HEK293 (cell line): ENCODE measurements at regions not wholly inside any gene's neighbourhood (a gene's known extent, or its start where the extent isn't known, plus 50 kb on each side); places are given as distances from the start of the nearest gene placed in this dataset.
A peak's percentile ranks its signal among the peaks of the same experiment; 100 is the strongest.

Experiments
- CTCF ChIA-PET: fragments of 350-600 bp; formaldehyde crosslinking; extraction: SDS; loops from one replicate; lab custom pipeline; 2021; ENCODE audit warnings: antibody characterized with exemption; lab: Yijun Ruan, JAX
- POLR2A ChIA-PET: fragments of 300-600 bp; formaldehyde crosslinking; extraction: SDS; loops from one replicate; lab custom pipeline; 2020; ENCODE audit warnings: antibody characterized with exemption, inconsistent platforms; lab: Yijun Ruan, JAX
- H3K27ac ChIP-seq: fragments of 200-500 bp; sonication (Bioruptor generic); 2 replicates; pipeline ENCODE4 v1.5.1; 2014; ENCODE audit warnings: low read depth, low read length, control low read depth, inconsistent platforms; ENCODE audit errors: extremely low read depth
- H3K36me3 ChIP-seq, 2 experiments: fragments of 200-500 bp in 1 of 2; sonication (Bioruptor generic) in 1 of 2; 1 replicate in 1 of 2; 2 replicates in 1 of 2; pipeline ENCODE4 v1.5.1; 2014 to 2017; ENCODE audit warnings: inconsistent platforms in 2 of 2, low read length in 2 of 2; ENCODE audit not compliant: control insufficient read depth in 2 of 2, insufficient read depth in 1 of 2
- H3K4me1 ChIP-seq: fragments of 200-500 bp; sonication (Bioruptor generic); 2 replicates; pipeline ENCODE4 v1.5.1; 2014; ENCODE audit warnings: mild to moderate bottlenecking, low read length, inconsistent platforms; ENCODE audit not compliant: control insufficient read depth, insufficient read depth
- H3K4me3 ChIP-seq: 2 replicates; pipeline ENCODE4 v1.5.1; 2011; ENCODE audit warnings: low read depth, mild to moderate bottlenecking, control low read depth, low read length, moderate library complexity
- H3K9me3 ChIP-seq: fragments of 200-500 bp; sonication (Bioruptor generic); 2 replicates; pipeline ENCODE4 v1.5.1; 2014; ENCODE audit warnings: low read depth, low read length, inconsistent platforms; ENCODE audit not compliant: control insufficient read depth, insufficient read depth
- MZF1 ChIP-seq: fragments of 450-650 bp; formaldehyde crosslinking; IDR thresholded peaks from 2 replicates; pipeline ENCODE4 v1.5.1; 2017; ENCODE audit warnings: missing biosample characterization, missing genetic modification characterization, borderline replicate concordance
- PRDM1 ChIP-seq: fragments of 450-650 bp; formaldehyde crosslinking; IDR thresholded peaks from 2 replicates; pipeline ENCODE4; 2016; ENCODE audit warnings: missing biosample characterization, missing genetic modification characterization
- ZBTB20 ChIP-seq: fragments of 450-650 bp; formaldehyde crosslinking; IDR thresholded peaks from 2 replicates; pipeline ENCODE4 v1.5.1; 2016; ENCODE audit warnings: missing biosample characterization, missing genetic modification characterization
- ZBTB48 ChIP-seq: fragments of 450-650 bp; formaldehyde crosslinking; IDR thresholded peaks from 2 replicates; pipeline ENCODE4 v1.5.1; 2016; ENCODE audit warnings: missing biosample characterization, missing genetic modification characterization
- ZNF112 ChIP-seq: fragments of 450-650 bp; formaldehyde crosslinking; IDR thresholded peaks from 2 replicates; pipeline ENCODE4 v1.5.0; 2017; ENCODE audit warnings: missing biosample characterization, missing genetic modification characterization
- ZNF114 ChIP-seq: fragments of 450-650 bp; formaldehyde crosslinking; IDR thresholded peaks from 2 replicates; pipeline ENCODE4 v1.5.0; 2017; ENCODE audit warnings: missing biosample characterization, missing genetic modification characterization
- ZNF174 ChIP-seq: fragments of 450-650 bp; formaldehyde crosslinking; IDR thresholded peaks from 2 replicates; pipeline ENCODE4 v1.5.0; 2017; ENCODE audit warnings: missing biosample characterization, mild to moderate bottlenecking, missing genetic modification characterization
- ZNF202 ChIP-seq: fragments of 450-650 bp; formaldehyde crosslinking; IDR thresholded peaks from 2 replicates; pipeline ENCODE4 v1.5.1; 2016; ENCODE audit warnings: missing biosample characterization, missing genetic modification characterization, borderline replicate concordance
- ZNF23 ChIP-seq: fragments of 450-650 bp; formaldehyde crosslinking; IDR thresholded peaks from 2 replicates; pipeline ENCODE4 v1.5.1; 2016; ENCODE audit warnings: missing biosample characterization, missing genetic modification characterization, borderline replicate concordance
- ZNF391 ChIP-seq: fragments of 450-650 bp; formaldehyde crosslinking; IDR thresholded peaks from 2 replicates; pipeline ENCODE4 v1.5.1; 2016; ENCODE audit warnings: low read depth, missing biosample characterization, missing genetic modification characterization, borderline replicate concordance
- ZNF416 ChIP-seq: fragments of 450-650 bp; formaldehyde crosslinking; IDR thresholded peaks from 2 replicates; pipeline ENCODE4 v1.5.1; 2016; ENCODE audit warnings: missing biosample characterization, missing genetic modification characterization
- ZNF514 ChIP-seq: fragments of 450-650 bp; formaldehyde crosslinking; IDR thresholded peaks from 2 replicates; pipeline ENCODE4 v1.5.1; 2016; ENCODE audit warnings: missing biosample characterization, missing genetic modification characterization
- ZNF76 ChIP-seq: fragments of 450-650 bp; formaldehyde crosslinking; IDR thresholded peaks from 2 replicates; pipeline ENCODE4; 2016; ENCODE audit warnings: low read depth, missing biosample characterization, missing genetic modification characterization, borderline replicate concordance
- ZNF837 ChIP-seq: fragments of 450-650 bp; formaldehyde crosslinking; IDR thresholded peaks from 2 replicates; pipeline ENCODE4 v1.5.1; 2016; ENCODE audit warnings: missing biosample characterization, missing genetic modification characterization
- ZNF843 ChIP-seq: fragments of 450-650 bp; formaldehyde crosslinking; IDR thresholded peaks from 2 replicates; pipeline ENCODE4 v1.5.1; 2016; ENCODE audit warnings: missing biosample characterization, missing genetic modification characterization
- TF ChIP-seq, protein P1 (sequence below): fragments of 450-650 bp; formaldehyde crosslinking; IDR thresholded peaks from 2 replicates; pipeline ENCODE4 v1.5.0; 2017; ENCODE audit warnings: missing biosample characterization, missing genetic modification characterization, borderline replicate concordance
- TF ChIP-seq, protein P2 (sequence below): fragments of 450-650 bp; formaldehyde crosslinking; IDR thresholded peaks from 2 replicates; pipeline ENCODE4 v1.5.1; 2016; ENCODE audit warnings: missing biosample characterization, missing genetic modification characterization
- TF ChIP-seq, protein P3 (sequence below): fragments of 450-650 bp; formaldehyde crosslinking; IDR thresholded peaks from 2 replicates; pipeline ENCODE4 v1.5.1; 2017; ENCODE audit warnings: missing biosample characterization, missing genetic modification characterization

DNA sequence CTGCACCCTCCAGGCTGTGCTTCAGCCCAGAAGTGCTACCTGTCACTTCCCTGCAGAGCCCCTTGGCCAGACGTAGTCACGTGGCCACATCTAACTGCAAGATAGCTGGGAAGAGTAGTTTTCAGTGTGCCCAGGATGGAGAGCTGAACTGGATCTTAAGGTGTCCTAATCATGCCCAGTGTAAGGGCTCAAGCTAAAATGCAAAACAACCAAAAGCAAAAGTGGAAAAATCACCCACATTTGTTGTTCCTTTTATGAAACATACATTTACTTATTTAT is 59.4 kb upstream of the ROR1 start (continued):
- TF ChIP-seq ZNF112 (tag by site-specific recombination): no peak

DNA sequence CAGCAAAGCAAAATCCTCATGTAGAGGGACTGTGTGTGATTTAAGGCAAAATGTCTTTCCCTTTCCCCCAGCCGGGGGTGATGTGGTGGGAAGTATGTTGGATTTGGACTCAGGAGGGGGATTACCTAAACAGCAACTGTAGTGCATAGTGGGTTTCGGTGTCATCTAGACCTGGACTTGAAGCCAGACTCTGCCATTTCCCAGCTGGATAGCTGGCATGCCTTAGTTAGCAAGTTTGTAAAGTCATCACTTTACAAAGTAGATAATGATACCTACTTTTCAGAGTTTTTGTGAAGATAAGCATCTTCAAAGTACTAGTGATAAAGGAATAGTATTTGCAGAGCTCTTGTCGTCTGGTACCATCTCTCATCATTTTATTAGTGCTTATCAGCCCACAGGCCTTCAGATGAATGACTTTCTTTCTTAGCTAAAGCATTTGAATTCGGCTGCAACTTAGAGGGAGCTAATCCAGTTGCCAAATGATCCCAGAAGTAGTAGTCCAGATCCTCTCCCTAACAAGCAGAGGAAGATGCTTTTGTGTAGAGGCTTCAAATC is 56.2 kb upstream of the ROR1 start:
- ChIA-PET CTCF (interaction anchor here (0.9 to 1.5 kb wide), 2 partner anchors 25 to 40 kb away, joined by 4 read pairs; no protein-coding TSS in a partner anchor), POLR2A (no interaction called here)
- no peak overlapping the region for H3K4me3 ChIP-seq
- H3K36me3 ChIP-seq: no peaks in the 10 kb centered on the region
- H3K27ac ChIP-seq: no peak overlapping the region
- TF ChIP-seq ZNF76 (tag by site-specific recombination) (no peak), ZNF837 (tag by site-specific recombination) (no peak), ZNF23 (tag by site-specific recombination) (no peak), PRDM1 (tag by site-specific recombination) (no peak), ZNF843 (tag by site-specific recombination) (no peak), ZNF114 (tag by site-specific recombination) (no peak), ZNF202 (tag by site-specific recombination) (no peak)
- TF ChIP-seq, protein P1, sequence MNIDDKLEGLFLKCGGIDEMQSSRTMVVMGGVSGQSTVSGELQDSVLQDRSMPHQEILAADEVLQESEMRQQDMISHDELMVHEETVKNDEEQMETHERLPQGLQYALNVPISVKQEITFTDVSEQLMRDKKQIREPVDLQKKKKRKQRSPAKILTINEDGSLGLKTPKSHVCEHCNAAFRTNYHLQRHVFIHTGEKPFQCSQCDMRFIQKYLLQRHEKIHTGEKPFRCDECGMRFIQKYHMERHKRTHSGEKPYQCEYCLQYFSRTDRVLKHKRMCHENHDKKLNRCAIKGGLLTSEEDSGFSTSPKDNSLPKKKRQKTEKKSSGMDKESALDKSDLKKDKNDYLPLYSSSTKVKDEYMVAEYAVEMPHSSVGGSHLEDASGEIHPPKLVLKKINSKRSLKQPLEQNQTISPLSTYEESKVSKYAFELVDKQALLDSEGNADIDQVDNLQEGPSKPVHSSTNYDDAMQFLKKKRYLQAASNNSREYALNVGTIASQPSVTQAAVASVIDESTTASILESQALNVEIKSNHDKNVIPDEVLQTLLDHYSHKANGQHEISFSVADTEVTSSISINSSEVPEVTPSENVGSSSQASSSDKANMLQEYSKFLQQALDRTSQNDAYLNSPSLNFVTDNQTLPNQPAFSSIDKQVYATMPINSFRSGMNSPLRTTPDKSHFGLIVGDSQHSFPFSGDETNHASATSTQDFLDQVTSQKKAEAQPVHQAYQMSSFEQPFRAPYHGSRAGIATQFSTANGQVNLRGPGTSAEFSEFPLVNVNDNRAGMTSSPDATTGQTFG (tag by site-specific recombination): no peak
- peaks cover 3% of the 10 kb centered on the region; the same call in 1 of the 2 replicates for H3K4me1 ChIP-seq
- no peaks in the 10 kb centered on the region for H3K9me3 ChIP-seq

DNA sequence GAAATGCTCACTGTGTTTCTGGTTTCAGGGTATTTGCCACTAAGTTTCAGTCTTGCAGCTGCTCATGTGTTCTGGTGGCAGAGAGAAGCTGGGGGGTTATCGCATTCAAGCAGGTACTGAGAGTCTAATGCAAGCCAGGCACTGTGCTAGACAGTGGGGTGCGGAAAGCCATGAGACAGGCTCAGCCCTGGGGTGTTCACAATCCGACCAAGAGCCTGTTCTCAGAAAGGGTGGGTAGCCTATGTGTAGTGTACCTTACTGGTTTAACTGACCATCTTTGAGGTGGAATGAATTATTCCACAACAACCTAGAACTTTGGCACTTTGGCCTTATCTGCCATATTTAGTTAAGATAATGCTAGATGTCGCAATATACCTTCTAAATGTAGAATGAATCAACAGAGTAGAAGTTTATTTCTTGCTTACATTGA is 55.3 kb upstream of the ROR1 start:
- Histone ChIP-seq H3K9me3 (no peaks in the 10 kb centered on the region), H3K4me3 (no peak overlapping the region), H3K27ac (no peak overlapping the region), H3K4me1 (peaks cover 3% of the 10 kb centered on the region; the same call in 1 of the 2 replicates), H3K36me3 (no peaks in the 10 kb centered on the region)
- POLR2A ChIA-PET: no interaction called here
- CTCF ChIA-PET: interaction anchor here (0.7 to 1.5 kb wide), 2 partner anchors 39 to 644 kb away, joined by 3 to 4 read pairs; no protein-coding TSS in a partner anchor
- no peak for TF ChIP-seq ZNF112 (tag by site-specific recombination)
- TF ChIP-seq ZNF416 (tag by site-specific recombination): no peak
- TF ChIP-seq ZNF391 (tag by site-specific recombination): no peak

DNA sequence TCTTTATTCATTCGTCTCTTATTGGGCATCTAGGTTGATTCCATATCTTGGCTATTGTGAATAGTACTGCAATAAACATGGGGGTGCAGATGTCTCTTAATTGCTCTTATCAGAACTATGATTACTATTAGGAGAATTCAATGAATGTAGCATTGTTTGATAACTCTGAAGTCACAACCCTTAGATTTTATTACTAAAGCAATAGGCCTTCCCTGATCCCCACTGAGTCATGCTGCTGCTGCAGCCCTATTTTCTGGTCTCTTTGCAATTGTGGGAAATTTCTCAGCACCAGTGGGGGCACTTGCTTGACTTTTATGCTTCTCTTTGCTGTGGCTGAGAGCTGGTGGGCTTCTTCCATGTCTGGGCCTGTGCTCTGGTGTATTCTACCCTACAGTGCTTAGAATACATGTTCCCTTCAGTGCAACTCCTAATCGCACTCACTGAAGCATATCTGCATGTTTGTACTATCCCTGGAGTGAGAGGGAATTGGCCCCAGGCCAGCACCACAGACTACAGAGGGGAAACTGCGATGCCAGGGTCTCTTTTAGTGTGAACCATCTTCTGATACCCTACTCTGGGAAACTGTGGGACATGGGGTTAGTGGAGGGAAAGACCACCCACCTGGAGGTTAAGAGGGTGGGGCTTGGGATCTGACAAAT is 52.2 kb upstream of the ROR1 start:
- POLR2A ChIA-PET: no interaction called here
- CTCF ChIA-PET: no interaction called here

More for the DNA sequence above, 52.2 kb upstream of the ROR1 start:
- H3K27ac ChIP-seq: no peak overlapping the region
- no peaks in the 10 kb centered on the region for H3K36me3 ChIP-seq
- no peaks in the 10 kb centered on the region for H3K9me3 ChIP-seq
- peaks cover 3% of the 10 kb centered on the region; the same call in 1 of the 2 replicates for H3K4me1 ChIP-seq
- TF ChIP-seq ZNF174 (tag by site-specific recombination) (no peak), ZBTB20 (tag by site-specific recombination) (peak; percentile 82), ZNF514 (tag by site-specific recombination) (no peak), MZF1 (tag by site-specific recombination) (peak; percentile 46; the same call in 1 of the 2 replicates), ZBTB48 (tag by site-specific recombination) (peak; percentile 66)
- TF ChIP-seq, protein P2, sequence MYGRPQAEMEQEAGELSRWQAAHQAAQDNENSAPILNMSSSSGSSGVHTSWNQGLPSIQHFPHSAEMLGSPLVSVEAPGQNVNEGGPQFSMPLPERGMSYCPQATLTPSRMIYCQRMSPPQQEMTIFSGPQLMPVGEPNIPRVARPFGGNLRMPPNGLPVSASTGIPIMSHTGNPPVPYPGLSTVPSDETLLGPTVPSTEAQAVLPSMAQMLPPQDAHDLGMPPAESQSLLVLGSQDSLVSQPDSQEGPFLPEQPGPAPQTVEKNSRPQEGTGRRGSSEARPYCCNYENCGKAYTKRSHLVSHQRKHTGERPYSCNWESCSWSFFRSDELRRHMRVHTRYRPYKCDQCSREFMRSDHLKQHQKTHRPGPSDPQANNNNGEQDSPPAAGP (tag by site-specific recombination): no peak
- TF ChIP-seq, protein P3, sequence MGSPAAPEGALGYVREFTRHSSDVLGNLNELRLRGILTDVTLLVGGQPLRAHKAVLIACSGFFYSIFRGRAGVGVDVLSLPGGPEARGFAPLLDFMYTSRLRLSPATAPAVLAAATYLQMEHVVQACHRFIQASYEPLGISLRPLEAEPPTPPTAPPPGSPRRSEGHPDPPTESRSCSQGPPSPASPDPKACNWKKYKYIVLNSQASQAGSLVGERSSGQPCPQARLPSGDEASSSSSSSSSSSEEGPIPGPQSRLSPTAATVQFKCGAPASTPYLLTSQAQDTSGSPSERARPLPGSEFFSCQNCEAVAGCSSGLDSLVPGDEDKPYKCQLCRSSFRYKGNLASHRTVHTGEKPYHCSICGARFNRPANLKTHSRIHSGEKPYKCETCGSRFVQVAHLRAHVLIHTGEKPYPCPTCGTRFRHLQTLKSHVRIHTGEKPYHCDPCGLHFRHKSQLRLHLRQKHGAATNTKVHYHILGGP (tag by site-specific recombination): 0 out of 2 replicates have a peak, but pooled peaks have one; percentile 8
- no peak overlapping the region for H3K4me3 ChIP-seq
